ENCODE measurements at regions not wholly inside any gene's neighbourhood (a gene's known extent, or its start where the extent isn't known, plus 50 kb on each side); places are given as distances from the start of the nearest gene placed in this dataset.

GRCh38 chr3:59290358-59290757 lies 240.5 kb upstream of the CFAP20DC start:
- no peaks in the 10 kb centered on the region for H3K36me3 ChIP-seq (ENCODE audit: insufficient read depth, low read length, poor library complexity, severe bottlenecking)
- ChIA-PET CTCF (no interaction called here), POLR2A (ENCODE audit: low non-redundant PET) (no interaction called here)
- no peak for TF ChIP-seq EZH2 (IDR thresholded peaks at IDR 0.05; ENCODE audit: borderline replicate concordance, low read depth, low read length, poor library complexity, severe bottlenecking)
- TF ChIP-seq, protein P1, sequence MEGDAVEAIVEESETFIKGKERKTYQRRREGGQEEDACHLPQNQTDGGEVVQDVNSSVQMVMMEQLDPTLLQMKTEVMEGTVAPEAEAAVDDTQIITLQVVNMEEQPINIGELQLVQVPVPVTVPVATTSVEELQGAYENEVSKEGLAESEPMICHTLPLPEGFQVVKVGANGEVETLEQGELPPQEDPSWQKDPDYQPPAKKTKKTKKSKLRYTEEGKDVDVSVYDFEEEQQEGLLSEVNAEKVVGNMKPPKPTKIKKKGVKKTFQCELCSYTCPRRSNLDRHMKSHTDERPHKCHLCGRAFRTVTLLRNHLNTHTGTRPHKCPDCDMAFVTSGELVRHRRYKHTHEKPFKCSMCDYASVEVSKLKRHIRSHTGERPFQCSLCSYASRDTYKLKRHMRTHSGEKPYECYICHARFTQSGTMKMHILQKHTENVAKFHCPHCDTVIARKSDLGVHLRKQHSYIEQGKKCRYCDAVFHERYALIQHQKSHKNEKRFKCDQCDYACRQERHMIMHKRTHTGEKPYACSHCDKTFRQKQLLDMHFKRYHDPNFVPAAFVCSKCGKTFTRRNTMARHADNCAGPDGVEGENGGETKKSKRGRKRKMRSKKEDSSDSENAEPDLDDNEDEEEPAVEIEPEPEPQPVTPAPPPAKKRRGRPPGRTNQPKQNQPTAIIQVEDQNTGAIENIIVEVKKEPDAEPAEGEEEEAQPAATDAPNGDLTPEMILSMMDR (conservative IDR thresholded peaks at IDR 0.05; ENCODE audit: low read depth, low read length) = no peak
- H3K27me3 ChIP-seq (replicated peaks; ENCODE audit: insufficient read depth, low read depth, low read length, poor library complexity) = no peaks in the 10 kb centered on the region
- no peak for DNase-seq (ENCODE audit: low spot score)
- no TSS peak for BruUV-seq (replicated peaks)
- intact Hi-C loops (cut with micrococcal nuclease; ENCODE audit: unreplicated experiment) = no loop called here
- H3K9me3 ChIP-seq (ENCODE audit: low read depth, low read length, poor library complexity, severe bottlenecking) = no peaks in the 10 kb centered on the region
- no peak overlapping the region for H3K4me3 ChIP-seq (ENCODE audit: low read depth, low read length, poor library complexity, severe bottlenecking)
- H3K4me1 ChIP-seq (ENCODE audit: insufficient read depth, low read length, poor library complexity, severe bottlenecking) = no peaks in the 10 kb centered on the region
- no peak overlapping the region for H3K27ac ChIP-seq (ENCODE audit: low read depth, low read length, poor library complexity, severe bottlenecking)

DNA sequence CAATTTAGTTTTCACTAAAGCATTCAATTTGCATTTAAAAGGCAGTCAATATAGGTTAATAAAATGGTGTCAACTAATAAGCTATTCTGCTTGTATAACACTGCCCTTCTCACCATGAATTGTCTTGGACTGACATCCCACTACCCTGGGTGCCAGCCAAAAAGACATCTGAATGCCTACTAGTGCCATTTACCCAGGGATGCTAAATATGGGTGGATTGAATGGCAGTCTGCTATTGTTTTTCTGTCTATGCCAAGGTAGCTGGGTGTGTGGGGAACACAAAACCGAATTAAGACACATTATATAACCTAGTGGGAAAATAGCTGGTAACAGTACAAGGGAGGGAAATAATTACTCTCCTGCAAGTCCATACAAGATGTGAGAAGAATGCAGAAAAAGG lies 240.0 kb upstream of the CFAP20DC start:
- Histone ChIP-seq H3K9me3 (ENCODE audit: low read depth, low read length, poor library complexity, severe bottlenecking) (no peaks in the 10 kb centered on the region), H3K27me3 (replicated peaks; ENCODE audit: insufficient read depth, low read depth, low read length, poor library complexity) (no peaks in the 10 kb centered on the region), H3K4me1 (ENCODE audit: insufficient read depth, low read length, poor library complexity, severe bottlenecking) (no peaks in the 10 kb centered on the region), H3K36me3 (ENCODE audit: insufficient read depth, low read length, poor library complexity, severe bottlenecking) (no peaks in the 10 kb centered on the region), H3K27ac (ENCODE audit: low read depth, low read length, poor library complexity, severe bottlenecking) (no peak overlapping the region), H3K4me3 (ENCODE audit: low read depth, low read length, poor library complexity, severe bottlenecking) (no peak overlapping the region)
- ChIA-PET POLR2A (ENCODE audit: low non-redundant PET) (no interaction called here), CTCF (no interaction called here)
- no TSS peak for BruUV-seq (replicated peaks)
- intact Hi-C loops (cut with micrococcal nuclease; ENCODE audit: unreplicated experiment) = no loop called here
- no peak for DNase-seq (ENCODE audit: low spot score)
- no peak for TF ChIP-seq EZH2 (IDR thresholded peaks at IDR 0.05; ENCODE audit: borderline replicate concordance, low read depth, low read length, poor library complexity, severe bottlenecking)
- TF ChIP-seq, protein P1 (conservative IDR thresholded peaks at IDR 0.05; ENCODE audit: low read depth, low read length) = no peak

- CTCF ChIA-PET = no interaction called here
- no peak for TF ChIP-seq EZH2 (IDR thresholded peaks at IDR 0.05; ENCODE audit: borderline replicate concordance, low read depth, low read length, poor library complexity, severe bottlenecking)
- TF ChIP-seq, protein P1 (conservative IDR thresholded peaks at IDR 0.05; ENCODE audit: low read depth, low read length) = no peak
- DNase-seq (ENCODE audit: low spot score) = no peak
- H3K4me3 ChIP-seq (ENCODE audit: low read depth, low read length, poor library complexity, severe bottlenecking) = no peak overlapping the region
- H3K9me3 ChIP-seq (ENCODE audit: low read depth, low read length, poor library complexity, severe bottlenecking) = no peaks in the 10 kb centered on the region
- intact Hi-C loops (cut with micrococcal nuclease; ENCODE audit: unreplicated experiment) = no loop called here
- no peaks in the 10 kb centered on the region for H3K36me3 ChIP-seq (ENCODE audit: insufficient read depth, low read length, poor library complexity, severe bottlenecking)
- H3K27me3 ChIP-seq (replicated peaks; ENCODE audit: insufficient read depth, low read depth, low read length, poor library complexity) = no peaks in the 10 kb centered on the region
- no peak overlapping the region for H3K27ac ChIP-seq (ENCODE audit: low read depth, low read length, poor library complexity, severe bottlenecking)
- BruUV-seq (replicated peaks) = no TSS peak
- no peaks in the 10 kb centered on the region for H3K4me1 ChIP-seq (ENCODE audit: insufficient read depth, low read length, poor library complexity, severe bottlenecking)
- POLR2A ChIA-PET (ENCODE audit: low non-redundant PET) = no interaction called here
Observed at GRCh38 chr3:59288951-59289350, 239.1 kb upstream of the CFAP20DC start.
